K562 (cell line): ENCODE measurements at regions not wholly inside any gene's neighbourhood (a gene's known extent, or its start where the extent isn't known, plus 50 kb on each side); places are given as distances from the start of the nearest gene placed in this dataset.

ENCODE experiments used
- ATAC-seq: fragments of 200-7000 bp; cut with Tn5 transposase; 3 replicates; pipeline ENCODE4 v1.9.1; 2020; ENCODE audit warnings: moderate library complexity
- BruUV-seq: library from RNA; stranded (reverse); fragments of 400-500 nt; replicated peaks from 2 replicates; lab custom pipeline; 2021; lab: Mats Ljungman, UMichigan
- CTCF ChIA-PET: fragments of 300-600 bp; formaldehyde crosslinking; extraction: SDS; loops from one replicate; lab custom pipeline; 2021; ENCODE audit warnings: low intra/inter-chr PET ratio; lab: Yijun Ruan, JAX
- POLR2A ChIA-PET: fragments of 300-600, 350-650 bp; sonication (Branson Sonifier 250); formaldehyde crosslinking; extraction: SDS; loops from one replicate; lab custom pipeline; 2021; ENCODE audit warnings: antibody characterized with exemption, inconsistent platforms; lab: Yijun Ruan, JAX
- DNase-seq, 4 experiments: peaks; one replicate each; pipeline versions ENCODE4 v3.0.0 to v3.0.0-alpha.2; 2011 to 2018; ENCODE audit warnings: low spot score in 3 of 4, mixed read lengths in 3 of 4; ENCODE audit errors: extremely low read depth in 1 of 4
- FAIRE-seq: peaks from 2 replicates; lab custom pipeline; 2011; peaks lifted over from hg19 to GRCh38; lab: Jason Lieb, UNC
- H2AFZ ChIP-seq: 2 replicates; pipeline ENCODE4 v1.6.0; 2011; ENCODE audit warnings: low read depth, low read length, control low read depth, inconsistent platforms
- H3K27ac ChIP-seq: fragments of 200-600 bp; 3 replicates; pipeline ENCODE4 v1.8.0; 2011; ENCODE audit warnings: low read depth, mild to moderate bottlenecking, control low read depth, inconsistent platforms, low read length, moderate library complexity, mixed read lengths; ENCODE audit errors: extremely low read depth
- H3K27me3 ChIP-seq, 2 experiments: fragments of 300-600 bp in 1 of 2; 2 replicates in 1 of 2; 3 replicates in 1 of 2; pipeline versions ENCODE4 v1.6.0 to v1.8.0; 2011; ENCODE audit warnings: inconsistent platforms in 2 of 2, low read length in 2 of 2, mild to moderate bottlenecking in 1 of 2, mixed read lengths in 1 of 2, moderate library complexity in 1 of 2; ENCODE audit not compliant: control insufficient read depth in 2 of 2, insufficient read depth in 2 of 2
- H3K36me3 ChIP-seq: fragments of 300-600 bp; 3 replicates; pipeline ENCODE4 v1.8.0; 2011; ENCODE audit warnings: mild to moderate bottlenecking, low read length, inconsistent platforms; ENCODE audit not compliant: control insufficient read depth, insufficient read depth
- H3K4me1 ChIP-seq, 2 experiments: fragments of 200-600 bp in 1 of 2; replicated peaks in 1 of 2; 2 replicates in 1 of 2; 3 replicates in 1 of 2; pipeline versions ENCODE4 v1.5.1 to v1.8.0; 2011; ENCODE audit warnings: inconsistent platforms in 2 of 2, low read length in 2 of 2, mild to moderate bottlenecking in 1 of 2, mixed read lengths in 1 of 2, moderate library complexity in 1 of 2; ENCODE audit not compliant: control insufficient read depth in 2 of 2, insufficient read depth in 2 of 2
- H3K4me2 ChIP-seq: 2 replicates; pipeline ENCODE4 v1.6.1; 2011; ENCODE audit warnings: low read length, control low read depth, inconsistent platforms, mixed read lengths; ENCODE audit not compliant: insufficient read depth
- H3K4me3 ChIP-seq: fragments of 200-600 bp; sonication (generic), shearing (Covaris generic); 2 replicates; pipeline ENCODE4 v1.5.1; 2016; ENCODE audit warnings: control low read depth, inconsistent platforms
- H3K79me2 ChIP-seq: fragments of 200-600 bp; 3 replicates; pipeline ENCODE4 v1.8.0; 2011; ENCODE audit warnings: low read length, inconsistent platforms; ENCODE audit not compliant: control insufficient read depth, insufficient read depth
- H3K9ac ChIP-seq, 2 experiments: 2 replicates each; pipeline versions ENCODE4 v1.6.0 to v1.6.1; 2011; ENCODE audit warnings: low read depth in 2 of 2, low read length in 2 of 2, control low read depth in 1 of 2, inconsistent platforms in 1 of 2, mild to moderate bottlenecking in 1 of 2, mixed read lengths in 1 of 2; ENCODE audit not compliant: insufficient read depth in 1 of 2
- H3K9me1 ChIP-seq: one replicate; pipeline ENCODE4 v1.6.0; 2011; ENCODE audit warnings: inconsistent platforms, mild to moderate bottlenecking, low read length, moderate library complexity; ENCODE audit not compliant: control insufficient read depth, insufficient read depth
- H3K9me3 ChIP-seq: replicated peaks from 2 replicates; pipeline ENCODE4 v1.5.1; 2011; ENCODE audit warnings: low read depth, low read length, inconsistent platforms; ENCODE audit not compliant: control insufficient read depth, insufficient read depth
- H4K20me1 ChIP-seq: replicated peaks from 2 replicates; pipeline ENCODE4 v1.6.1; 2011; ENCODE audit warnings: low read length, inconsistent platforms, mixed read lengths; ENCODE audit not compliant: control insufficient read depth, insufficient read depth
- HNRNPUL1 ChIP-seq: fragments of 200-400 bp; formaldehyde crosslinking; IDR thresholded peaks from 2 replicates; pipeline ENCODE4 v1.6.1; 2017; ENCODE audit warnings: low read length
- RFX1 ChIP-seq: fragments of 450-650 bp; IDR thresholded peaks from 2 replicates; pipeline ENCODE4 v1.6.1; 2016; ENCODE audit warnings: mild to moderate bottlenecking, moderate library complexity
- WGBS: fragments of 100-300 bp; shearing (Covaris generic); methylation state at CpG from one replicate; pipeline ENCODE4 v1.1.6; 2016; ENCODE audit warnings: low coverage, mixed read lengths; ENCODE audit not compliant: insufficient coverage; ENCODE audit errors: missing lambda C conversion rate; 5-methylcytosine and 5-hydroxymethylcytosine counted together
- in situ Hi-C: fragments of 300-500 bp; cut with MboI; formaldehyde crosslinking; loops from 4 replicates; pipeline ENCODE4 v1.15.0; 2018; ENCODE audit warnings: inconsistent platforms, mixed read lengths
- intact Hi-C: fragments of 100-400 bp; cut with micrococcal nuclease; formaldehyde crosslinking; loops from 2 replicates; pipeline ENCODE4 v1.14.2; 2022
- TF ChIP-seq, protein P1 (sequence below): sonication (generic); formaldehyde crosslinking; IDR thresholded peaks from 2 replicates; pipeline ENCODE4 v1.5.0; 2020; ENCODE audit warnings: missing genetic modification reagents

DNA sequence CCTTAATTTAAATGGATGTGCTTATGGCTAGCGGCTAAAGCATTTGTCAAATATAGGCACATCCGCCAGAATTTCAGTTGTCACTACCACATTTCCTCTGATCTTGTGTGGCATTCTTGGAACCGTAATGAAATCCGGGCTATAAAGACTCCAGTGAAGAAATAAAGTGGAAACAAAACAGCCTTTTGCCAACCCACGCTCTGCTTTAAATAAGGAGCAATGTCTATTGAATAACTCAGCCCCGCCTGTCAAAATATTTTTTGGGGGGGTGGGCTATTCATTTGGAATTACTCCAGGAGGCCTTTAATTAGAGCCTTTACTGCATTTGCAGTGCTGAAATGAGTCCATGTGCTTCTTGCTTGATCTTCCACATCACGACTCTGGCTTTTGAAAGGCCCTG, 179.6 kb upstream of the RPH3A start:
- no peak overlapping the region for H3K4me3 ChIP-seq
- TF ChIP-seq HNRNPUL1 = no peak
- TF ChIP-seq, all 486 proteins: peak for 0
- Histone ChIP-seq H3K9ac (no peak overlapping the region), H3K9me1 (no peaks in the 10 kb centered on the region), H3K9me3 (no peaks in the 10 kb centered on the region), H3K4me1 (no peaks in the 10 kb centered on the region), H3K4me2 (no peak overlapping the region), H4K20me1 (no peaks in the 10 kb centered on the region), H3K36me3 (no peaks in the 10 kb centered on the region), H2AFZ (no peak overlapping the region), H3K27me3 (peaks cover 2 to 14% of the 10 kb centered on the region in 2 experiments; a peak in 3 of 5 replicates), H3K79me2 (no peaks in the 10 kb centered on the region), H3K27ac (no peak overlapping the region)
- no peak for DNase-seq
- intact Hi-C loops (no loop called here), in situ Hi-C loops (no loop called here)
- no peak for FAIRE-seq
- no TSS peak for BruUV-seq
- WGBS = under 1% methylated on average over 7 of the region's 7 CpGs
- ATAC-seq = no peak
- ChIA-PET CTCF (no interaction called here), POLR2A (no interaction called here)

DNA sequence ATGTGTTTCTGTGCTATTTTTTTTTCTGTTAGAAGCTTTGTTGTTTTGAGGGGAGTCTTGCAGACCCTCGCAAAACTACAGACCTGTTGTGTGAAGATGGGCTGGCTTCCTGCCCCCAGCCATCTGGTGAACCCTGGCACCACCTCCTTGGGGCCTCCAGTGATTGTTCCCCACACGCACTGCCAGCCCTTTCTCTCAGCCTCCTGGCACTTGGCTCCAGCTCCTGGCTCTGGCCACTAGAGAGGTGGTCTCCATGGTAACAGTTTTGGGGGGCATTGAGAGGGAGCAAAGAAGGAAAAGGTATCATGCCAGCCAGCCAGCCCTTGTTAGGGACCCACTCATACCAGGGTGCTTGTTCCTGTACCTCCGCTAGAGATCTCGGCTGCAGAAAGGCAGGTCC, 176.4 kb upstream of the RPH3A start:
- in situ Hi-C loops (no loop called here), intact Hi-C loops (no loop called here)
- WGBS = 0% methylated on average over 4 of the region's 4 CpGs
- Histone ChIP-seq H3K4me2 (no peak overlapping the region), H3K9me1 (no peaks in the 10 kb centered on the region), H3K9me3 (no peaks in the 10 kb centered on the region), H3K4me1 (no peaks in the 10 kb centered on the region), H3K27ac (no peak overlapping the region), H3K36me3 (no peaks in the 10 kb centered on the region), H3K4me3 (no peak overlapping the region), H3K79me2 (no peaks in the 10 kb centered on the region), H3K27me3 (peaks cover 2 to 13% of the 10 kb centered on the region in 2 experiments; a peak in 3 of 5 replicates), H2AFZ (no peak overlapping the region)
- no peak for ATAC-seq
- DNase-seq = no peak
- POLR2A ChIA-PET = no interaction called here
- peak; percentile 37; the same call in 1 of the 2 replicates for TF ChIP-seq RFX1
- TF ChIP-seq, protein P1, sequence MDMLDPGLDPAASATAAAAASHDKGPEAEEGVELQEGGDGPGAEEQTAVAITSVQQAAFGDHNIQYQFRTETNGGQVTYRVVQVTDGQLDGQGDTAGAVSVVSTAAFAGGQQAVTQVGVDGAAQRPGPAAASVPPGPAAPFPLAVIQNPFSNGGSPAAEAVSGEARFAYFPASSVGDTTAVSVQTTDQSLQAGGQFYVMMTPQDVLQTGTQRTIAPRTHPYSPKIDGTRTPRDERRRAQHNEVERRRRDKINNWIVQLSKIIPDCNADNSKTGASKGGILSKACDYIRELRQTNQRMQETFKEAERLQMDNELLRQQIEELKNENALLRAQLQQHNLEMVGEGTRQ = no peak
- TF ChIP-seq, all 486 proteins: peak for 1
- CTCF ChIA-PET = no interaction called here
- Histone ChIP-seq H4K20me1 (no peaks in the 10 kb centered on the region), H3K9ac (no peak overlapping the region)
- BruUV-seq = no TSS peak
- FAIRE-seq = no peak
